ENCODE measurements at regions not wholly inside any gene's neighbourhood (a gene's known extent, or its start where the extent isn't known, plus 50 kb on each side); places are given as distances from the start of the nearest gene placed in this dataset.

DNA sequence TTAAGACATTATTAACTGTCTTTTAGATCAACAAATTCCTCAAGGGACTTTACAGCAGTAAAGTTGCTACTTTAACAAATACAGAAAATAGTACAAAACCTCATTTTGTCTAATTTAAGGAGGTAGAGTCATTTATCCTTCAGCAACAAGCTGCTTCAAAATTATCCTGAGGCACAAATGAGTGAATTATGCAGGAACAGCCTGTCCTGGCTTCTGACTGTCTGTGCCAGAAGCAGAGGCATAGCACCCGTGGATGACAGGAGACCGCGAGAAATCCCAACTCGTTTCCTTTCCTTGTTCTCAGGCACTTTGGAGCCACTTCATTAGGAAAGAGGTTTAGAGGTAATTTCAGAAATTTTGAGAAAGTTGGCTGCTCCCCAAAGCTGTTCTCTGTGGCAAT, 549.2 kb upstream of the BTBD3 start:
- ATAC-seq: no peak
- H3K4me1 ChIP-seq: peaks cover 0 to 3% (median 0%) of the 10 kb centered on the region in 3 donors
- no peak overlapping the region for H3K4me3 ChIP-seq
- no peaks in the 10 kb centered on the region for H3K9me3 ChIP-seq
- no peaks in the 10 kb centered on the region for H3K27me3 ChIP-seq
- TF ChIP-seq POLR2AphosphoS5 (IDR thresholded peaks at IDR 0.05) (no peak), CTCF (IDR thresholded peaks at IDR 0.05) (no peak)
- H3K36me3 ChIP-seq: no peaks in the 10 kb centered on the region
- no peak overlapping the region for H3K27ac ChIP-seq
- WGBS, 2 donors (ENCODE audit: low coverage in 1 of 2): 50 to 91% methylated on average over 3 to 4 of the region's 4 CpGs

DNA sequence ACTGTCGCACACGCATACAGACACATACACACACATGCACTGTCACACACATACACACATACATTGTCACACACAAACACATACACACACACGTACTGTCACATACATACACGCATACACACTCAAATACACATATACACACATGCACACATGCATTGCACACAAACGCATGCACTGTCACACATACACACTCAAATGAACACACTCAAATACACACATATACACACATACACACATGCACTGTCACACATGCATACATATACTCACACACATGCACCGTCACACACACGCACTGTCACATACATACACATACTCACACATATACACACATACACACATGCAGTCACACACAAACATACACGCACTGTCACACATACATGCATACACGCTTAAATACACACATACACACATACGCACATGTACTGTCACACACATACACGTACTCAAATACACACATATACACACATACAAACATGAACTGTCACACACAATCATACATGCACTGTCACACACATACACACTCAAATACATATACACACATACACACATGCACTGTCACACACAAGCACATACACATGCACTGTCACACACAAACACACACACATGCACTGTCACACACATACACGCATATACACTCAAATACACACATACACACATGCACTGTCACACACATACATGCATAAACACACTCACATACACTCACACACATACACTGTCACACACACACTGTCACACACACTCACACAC, 548.6 kb upstream of the BTBD3 start:
- no peak overlapping the region for H3K4me3 ChIP-seq
- TF ChIP-seq POLR2AphosphoS5 (IDR thresholded peaks at IDR 0.05) (no peak), POLR2A (IDR thresholded peaks at IDR 0.05) (no peak), CTCF (IDR thresholded peaks at IDR 0.05) (no peak), EP300 (IDR thresholded peaks at IDR 0.05) (no peak)
- H3K4me1 ChIP-seq: peaks cover 0 to 3% (median 0%) of the 10 kb centered on the region in 3 donors
- ATAC-seq: no peak
- no peaks in the 10 kb centered on the region for H3K9me3 ChIP-seq
- no peak overlapping the region for H3K27ac ChIP-seq
- no peaks in the 10 kb centered on the region for H3K36me3 ChIP-seq
- 86 to 99% methylated on average over 12 of the region's 12 CpGs for WGBS, 2 donors (ENCODE audit: low coverage in 1 of 2)
- H3K27me3 ChIP-seq: no peaks in the 10 kb centered on the region

GRCh38 chr20:11371831-11372230, 545.9 kb upstream of the BTBD3 start:
- TF ChIP-seq CTCF (IDR thresholded peaks at IDR 0.05) (no peak), POLR2AphosphoS5 (IDR thresholded peaks at IDR 0.05) (no peak), POLR2A (IDR thresholded peaks at IDR 0.05) (no peak), EP300 (IDR thresholded peaks at IDR 0.05) (no peak)
- no peak for ATAC-seq
- Histone ChIP-seq H3K4me3 (no peak overlapping the region), H3K4me1 (peaks cover 0 to 3% (median 0%) of the 10 kb centered on the region in 3 donors), H3K36me3 (no peaks in the 10 kb centered on the region), H3K27ac (no peak overlapping the region), H3K9me3 (no peaks in the 10 kb centered on the region), H3K27me3 (no peaks in the 10 kb centered on the region)
- WGBS, 2 donors (ENCODE audit: low coverage in 1 of 2): 88 to 100% methylated on average over 1 of the region's 1 CpG

- Histone ChIP-seq H3K9me3 (no peaks in the 10 kb centered on the region), H3K4me1 (peaks cover 0 to 3% (median 0%) of the 10 kb centered on the region in 3 donors), H3K27ac (no peak overlapping the region), H3K4me3 (no peak overlapping the region), H3K27me3 (peaks cover 1% of the 10 kb centered on the region), H3K36me3 (no peaks in the 10 kb centered on the region)
- 48 to 71% methylated on average over 5 of the region's 5 CpGs for WGBS, 2 donors (ENCODE audit: low coverage in 1 of 2)
- no peak for ATAC-seq
- TF ChIP-seq POLR2A (IDR thresholded peaks at IDR 0.05): no peak
- TF ChIP-seq POLR2AphosphoS5 (IDR thresholded peaks at IDR 0.05): no peak
- no peak for TF ChIP-seq EP300 (IDR thresholded peaks at IDR 0.05)
- no peak for TF ChIP-seq CTCF (IDR thresholded peaks at IDR 0.05)
Observed at GRCh38 chr20:11372876-11373790, 544.6 kb upstream of the BTBD3 start.
